Heart right ventricle (tissue), 16 donors: ENCODE measurements at regions not wholly inside any gene's neighbourhood (a gene's known extent, or its start where the extent isn't known, plus 50 kb on each side); places are given as distances from the start of the nearest gene placed in this dataset.

Experiments used
- ATAC-seq, 8 donors: fragments of 200-7000 bp; cut with Tn5 transposase; one replicate each; pipeline ENCODE4 v1.9.1; 2020; ENCODE audit warnings: mild to moderate bottlenecking in 8 of 8, moderate library complexity in 8 of 8, moderate number of reproducible peaks in 1 of 8
- DNase-seq, 2 donors: peaks; one replicate each; pipeline ENCODE4 v3.0.0-alpha.2; 2020
- H3K27ac ChIP-seq, 10 donors: fragments of 200-600 bp; sonication (generic) in 2 of 10; one replicate each; pipeline versions ENCODE4 v1.5.0 to v1.8.0; 2020 to 2022; ENCODE audit warnings: mild to moderate bottlenecking in 3 of 10
- H3K27me3 ChIP-seq, 7 donors: fragments of 200-600 bp; one replicate each; pipeline ENCODE4 v1.8.0; 2021 to 2022; ENCODE audit warnings: mild to moderate bottlenecking in 2 of 7
- H3K36me3 ChIP-seq, 9 donors: fragments of 200-600 bp; sonication (generic) in 1 of 9; one replicate each; pipeline versions ENCODE4 v1.5.0 to v1.8.0; 2020 to 2022; ENCODE audit warnings: mild to moderate bottlenecking in 2 of 9
- H3K4me1 ChIP-seq, 9 donors: fragments of 200-600 bp; sonication (generic) in 1 of 9; one replicate each; pipeline versions ENCODE4 v1.5.0 to v1.8.0; 2020 to 2022; ENCODE audit warnings: mild to moderate bottlenecking in 4 of 9
- H3K4me3 ChIP-seq, 10 donors: fragments of 200-600 bp; sonication (generic) in 2 of 10; one replicate each; pipeline versions ENCODE4 v1.5.0 to v1.8.0; 2020 to 2022; ENCODE audit warnings: mild to moderate bottlenecking in 7 of 10, moderate library complexity in 2 of 10
- H3K9me3 ChIP-seq, 11 donors: fragments of 200-600 bp in 10 of 11; sonication (generic) in 2 of 11; one replicate each; pipeline versions ENCODE4 v1.5.0 to v1.8.0; 2013 to 2022; ENCODE audit warnings: mild to moderate bottlenecking in 2 of 11, control low read depth in 1 of 11, moderate library complexity in 1 of 11
- WGBS, 2 donors: extraction: QIAGEN DNeasy Blood & Tissue Kit; methylation state at CpG; one replicate each; pipeline ENCODE4 v1.1.7; 2013; ENCODE audit warnings: inconsistent platforms in 1 of 2; 5-methylcytosine and 5-hydroxymethylcytosine counted together
- intact Hi-C, 10 donors: fragments of 100-400 bp; cut with DNase I; formaldehyde crosslinking; loops; one replicate each; pipeline versions ENCODE4 v1.11.1 to v1.14.2; 2022
- TF ChIP-seq, protein P1 (sequence below), 9 donors: fragments of 200-600 bp; sonication (generic) in 2 of 9; IDR thresholded peaks; one replicate each; pipeline versions ENCODE4 v1.5.0 to v1.8.0; 2021 to 2022; ENCODE audit warnings: antibody characterized with exemption in 9 of 9, mild to moderate bottlenecking in 5 of 9, moderate library complexity in 1 of 9
- donor health status: Arrhythmogenic right ventricular cardiomyopathy.
- donor health status: ischemic (EF 13 %, LVEDD 7.1; RV severe dilation, severe dysfunction).
- donor health status: healthy with polysubstance abuse.
- donor health status: DM: no; HTN: yes; CAD: no.
- donor health status: DM: no; HTN: no; CAD: no.
- donor health status: ischemic (EF 25% LVEDD 6.9; RV normal size, moderate dysfunction).
- donor health status: ischemic (EF 25% LVEDD 5.7; RV mildly dilated, moderate dysfunction).
- donor health status: healthy.
- donor health status: DM: yes; HTN: yes; CAD: no.
- donor health status: Ischemic cardiomyopathy.
- donor health status: ischemic (EF 35%, LVEDD 5.7; RV mildly dilated, moderate dysfunction).
- donor health status: nonischemic (EF 11% LVEDD 7.7; RV severe dilation, severe dysfunction).
- donor health status: DM: yes; HTN: yes; CAD: no.
- donor health status: PGD.
- donor health status: ischemic (EF 29% LVEDD 5.4; RV normal size, mild dysfunction).
- donor health status: nonischemic (EF 23%, LVEDD 6.1; RV moderate dilation, normal function).

DNA sequence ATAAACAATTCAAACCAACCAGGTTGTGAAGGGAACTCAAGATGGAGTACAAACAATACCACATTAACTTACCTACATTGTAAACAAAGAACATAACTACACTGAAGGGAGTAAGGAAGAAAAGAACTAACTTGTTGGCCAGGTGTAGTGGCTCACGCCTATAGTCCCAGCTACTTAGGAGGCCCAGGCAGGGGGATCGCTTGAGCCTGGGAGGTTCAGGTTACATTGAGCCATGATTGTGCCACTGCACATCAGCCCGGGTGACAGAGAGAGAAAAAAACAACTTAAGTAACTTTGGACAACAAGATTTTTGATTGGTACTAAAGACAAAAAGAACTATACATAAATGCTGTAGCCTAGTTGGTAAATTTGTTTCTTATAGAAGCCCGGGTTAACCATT is 68.8 kb downstream of the TRIL start:
- Histone ChIP-seq H3K36me3 (no peaks in the 10 kb centered on the region), H3K27ac (no peak overlapping the region), H3K4me3 (no peak overlapping the region), H3K27me3 (peaks cover 0 to 16% (median 4%) of the 10 kb centered on the region in 7 donors), H3K4me1 (no peaks in the 10 kb centered on the region), H3K9me3 (peaks cover 0 to 7% (median 0%) of the 10 kb centered on the region in 11 donors)
- WGBS, 2 donors: 86 to 88% methylated on average over 4 of the region's 4 CpGs
- ATAC-seq: no peak
- TF ChIP-seq, protein P1, sequence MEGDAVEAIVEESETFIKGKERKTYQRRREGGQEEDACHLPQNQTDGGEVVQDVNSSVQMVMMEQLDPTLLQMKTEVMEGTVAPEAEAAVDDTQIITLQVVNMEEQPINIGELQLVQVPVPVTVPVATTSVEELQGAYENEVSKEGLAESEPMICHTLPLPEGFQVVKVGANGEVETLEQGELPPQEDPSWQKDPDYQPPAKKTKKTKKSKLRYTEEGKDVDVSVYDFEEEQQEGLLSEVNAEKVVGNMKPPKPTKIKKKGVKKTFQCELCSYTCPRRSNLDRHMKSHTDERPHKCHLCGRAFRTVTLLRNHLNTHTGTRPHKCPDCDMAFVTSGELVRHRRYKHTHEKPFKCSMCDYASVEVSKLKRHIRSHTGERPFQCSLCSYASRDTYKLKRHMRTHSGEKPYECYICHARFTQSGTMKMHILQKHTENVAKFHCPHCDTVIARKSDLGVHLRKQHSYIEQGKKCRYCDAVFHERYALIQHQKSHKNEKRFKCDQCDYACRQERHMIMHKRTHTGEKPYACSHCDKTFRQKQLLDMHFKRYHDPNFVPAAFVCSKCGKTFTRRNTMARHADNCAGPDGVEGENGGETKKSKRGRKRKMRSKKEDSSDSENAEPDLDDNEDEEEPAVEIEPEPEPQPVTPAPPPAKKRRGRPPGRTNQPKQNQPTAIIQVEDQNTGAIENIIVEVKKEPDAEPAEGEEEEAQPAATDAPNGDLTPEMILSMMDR (IDR thresholded peaks at IDR 0.05): no peak
- DNase-seq: no peak
- intact Hi-C loops: no loop called here

DNA sequence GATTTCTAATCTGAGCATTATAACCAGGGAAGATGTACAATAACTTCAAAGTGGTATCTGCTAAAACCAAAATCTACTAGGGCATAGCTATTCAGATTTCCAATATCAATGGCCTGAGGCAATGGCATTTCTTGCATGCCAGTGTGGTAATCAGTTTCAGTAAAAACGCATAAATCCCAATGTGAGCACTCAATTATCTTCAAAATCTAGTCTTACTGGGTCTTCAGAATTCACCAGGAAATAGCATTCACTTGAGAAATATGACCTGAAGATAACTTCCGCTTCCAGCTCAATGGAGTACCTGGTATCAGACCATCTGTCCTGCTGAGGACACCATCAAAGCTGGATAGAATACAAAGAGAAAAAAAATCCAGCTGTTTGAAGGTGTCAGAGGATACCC is 72.4 kb downstream of the TRIL start:
- TF ChIP-seq, protein P1 (IDR thresholded peaks at IDR 0.05): no peak
- no peak overlapping the region for H3K4me3 ChIP-seq
- no peak overlapping the region for H3K27ac ChIP-seq
- no peaks in the 10 kb centered on the region for H3K36me3 ChIP-seq
- peaks cover 0 to 7% (median 0%) of the 10 kb centered on the region in 11 donors for H3K9me3 ChIP-seq
- intact Hi-C loops: no loop called here
- no peaks in the 10 kb centered on the region for H3K4me1 ChIP-seq
- no peak for ATAC-seq
- peaks cover 0 to 38% (median 16%) of the 10 kb centered on the region in 7 donors for H3K27me3 ChIP-seq
- DNase-seq: no peak
- WGBS, 2 donors: 82 to 91% methylated on average over 2 of the region's 2 CpGs

DNA sequence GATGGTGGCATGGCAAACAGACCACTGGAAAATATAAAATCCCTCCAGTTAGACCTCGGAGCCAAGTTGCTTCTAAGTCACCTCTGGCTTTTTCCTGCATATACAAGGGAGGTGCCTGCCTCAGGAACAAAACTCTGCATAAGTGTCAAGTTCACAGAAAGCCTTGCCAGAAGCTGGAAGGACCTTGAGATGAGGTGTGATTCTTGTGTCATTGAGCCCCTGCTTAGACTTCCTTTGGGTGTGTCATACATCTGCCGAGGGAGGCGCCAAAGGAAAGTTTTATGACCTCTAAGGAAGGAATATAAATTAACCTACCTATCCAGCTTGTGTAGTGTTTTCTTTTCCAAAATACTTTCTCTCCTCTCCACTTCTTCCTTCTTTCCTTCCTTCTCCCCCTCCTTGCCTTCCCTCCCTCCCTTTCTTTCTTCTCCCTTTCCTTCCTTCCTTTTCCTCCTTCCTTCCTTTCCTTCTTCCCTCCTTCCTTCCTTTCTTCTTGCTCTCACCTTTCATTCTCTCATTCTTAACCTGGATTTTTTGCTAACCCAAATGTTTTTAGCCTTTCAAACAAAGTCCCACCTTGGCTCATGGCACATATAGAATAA is 75.2 kb downstream of the TRIL start:
- TF ChIP-seq, protein P1 (IDR thresholded peaks at IDR 0.05): no peak
- WGBS, 2 donors: 61 to 68% methylated on average over 3 of the region's 3 CpGs

DNA sequence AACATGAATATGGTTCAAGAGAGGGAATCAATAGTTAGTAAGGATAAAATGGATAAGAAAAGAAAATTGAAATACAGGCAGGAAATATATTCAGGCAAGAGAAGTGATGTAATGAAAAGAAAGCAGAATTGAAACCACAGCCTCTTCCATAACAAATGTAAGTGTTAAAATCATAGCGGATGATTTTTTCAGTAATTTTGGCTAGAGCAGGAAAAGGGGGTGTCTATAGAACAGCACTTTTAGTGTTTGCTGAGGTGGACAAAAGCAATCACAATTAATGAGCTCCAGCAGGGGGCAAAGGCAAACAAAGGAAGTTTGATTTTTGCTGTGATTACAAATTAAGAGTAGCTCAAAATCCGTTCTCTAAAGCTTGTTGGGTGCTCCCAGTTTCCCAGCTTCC is 79.0 kb downstream of the TRIL start:
- Histone ChIP-seq H3K27ac (no peak overlapping the region), H3K27me3 (peaks cover 0 to 27% (median 16%) of the 10 kb centered on the region in 7 donors), H3K9me3 (no peaks in the 10 kb centered on the region), H3K4me1 (peaks cover 0 to 7% (median 0%) of the 10 kb centered on the region in 9 donors), H3K36me3 (no peaks in the 10 kb centered on the region), H3K4me3 (no peak overlapping the region)
- ATAC-seq (no peak), DNase-seq (no peak)
- WGBS, 2 donors: 55 to 73% methylated on average over 2 of the region's 2 CpGs
- intact Hi-C loops: loop anchor here in 1 of 10 donors (10.0 kb wide), 1 partner anchor 574 kb away; no protein-coding TSS in a partner anchor
- TF ChIP-seq, protein P1 (IDR thresholded peaks at IDR 0.05): no peak

More for the DNA sequence above, 75.2 kb downstream of the TRIL start:
- DNase-seq (no peak), ATAC-seq (no peak)
- Histone ChIP-seq H3K4me1 (peaks cover 0 to 7% (median 0%) of the 10 kb centered on the region in 9 donors), H3K9me3 (peaks cover 0 to 7% (median 0%) of the 10 kb centered on the region in 11 donors), H3K36me3 (no peaks in the 10 kb centered on the region), H3K27me3 (peaks cover 0 to 34% (median 23%) of the 10 kb centered on the region in 7 donors), H3K4me3 (no peak overlapping the region), H3K27ac (no peak overlapping the region)
- intact Hi-C loops: no loop called here
